Endothelial cell of umbilical vein (primary cell): ENCODE measurements at regions not wholly inside any gene's neighbourhood (a gene's known extent, or its start where the extent isn't known, plus 50 kb on each side); places are given as distances from the start of the nearest gene placed in this dataset.

Experiments used
- BruUV-seq: library from RNA; stranded (reverse); fragments of 400-500 nt; replicated peaks from 2 replicates; lab custom pipeline; 2021; lab: Mats Ljungman, UMichigan
- CTCF ChIA-PET: fragments of 300-600, 350-600 bp; sonication (Branson Sonifier 250); formaldehyde crosslinking; loops from one replicate; lab custom pipeline; 2021; ENCODE audit warnings: antibody characterized with exemption, inconsistent platforms; lab: Charles Lee
- POLR2A ChIA-PET: fragments of 300-600, 350-600 bp; sonication (Branson Sonifier 250); formaldehyde crosslinking; loops from one replicate; lab custom pipeline; 2021; ENCODE audit warnings: antibody characterized with exemption, inconsistent platforms; lab: Charles Lee
- DNase-seq: peaks from one replicate; pipeline ENCODE4 v3.0.0-alpha.2; 2011; ENCODE audit warnings: low read depth, low spot score
- FAIRE-seq: peaks from 2 replicates; lab custom pipeline; 2011; peaks lifted over from hg19 to GRCh38; lab: Jason Lieb, UNC
- H2AFZ ChIP-seq: 2 replicates; pipeline ENCODE4 v1.6.0; 2012; ENCODE audit warnings: low read depth, low read length, control low read depth, inconsistent platforms
- H3K27ac ChIP-seq: 2 replicates; pipeline ENCODE4 v1.5.1; 2011; ENCODE audit warnings: low read depth, mild to moderate bottlenecking, control low read depth, low read length, moderate library complexity; ENCODE audit not compliant: insufficient read depth
- H3K27me3 ChIP-seq, 2 experiments: 2 replicates each; pipeline versions ENCODE4 v1.6.0 to v1.6.1; 2011; ENCODE audit warnings: low read length in 2 of 2, mixed read lengths in 1 of 2; ENCODE audit not compliant: control insufficient read depth in 2 of 2, insufficient read depth in 2 of 2
- H3K36me3 ChIP-seq, 2 experiments: 2 replicates in 1 of 2; 3 replicates in 1 of 2; pipeline ENCODE4 v1.5.1; 2011; ENCODE audit warnings: low read length in 2 of 2, mild to moderate bottlenecking in 1 of 2, moderate library complexity in 1 of 2; ENCODE audit not compliant: control insufficient read depth in 2 of 2, insufficient read depth in 2 of 2; ENCODE audit errors: extremely low read depth in 1 of 2
- H3K4me1 ChIP-seq: 3 replicates; pipeline ENCODE4 v1.5.1; 2011; ENCODE audit warnings: mild to moderate bottlenecking, low read length; ENCODE audit not compliant: control insufficient read depth, insufficient read depth; ENCODE audit errors: extremely low read depth
- H3K4me2 ChIP-seq: 2 replicates; pipeline ENCODE4 v1.6.1; 2011; ENCODE audit warnings: low read length, control low read depth, mixed read lengths; ENCODE audit not compliant: insufficient read depth
- H3K4me3 ChIP-seq, 3 experiments: fragments of 200-600 bp in 1 of 3; sonication (generic), shearing (Covaris generic) in 1 of 3; replicated peaks in 1 of 3; 2 replicates each; pipeline ENCODE4 v1.5.1; 2011 to 2016; ENCODE audit warnings: control low read depth in 3 of 3, low read length in 3 of 3, mild to moderate bottlenecking in 2 of 3, inconsistent platforms in 1 of 3, low read depth in 1 of 3, moderate library complexity in 1 of 3; ENCODE audit not compliant: insufficient read depth in 1 of 3
- H3K79me2 ChIP-seq: 2 replicates; pipeline ENCODE4 v1.6.0; 2012; ENCODE audit warnings: low read length, inconsistent platforms; ENCODE audit not compliant: control insufficient read depth, insufficient read depth
- H3K9ac ChIP-seq: replicated peaks from 2 replicates; pipeline ENCODE3; 2011; ENCODE audit warnings: low read length, control low read depth; ENCODE audit not compliant: insufficient read depth; ENCODE audit errors: extremely low read depth
- H3K9me1 ChIP-seq: replicated peaks from 3 replicates; pipeline ENCODE4 v1.6.0; 2011; ENCODE audit warnings: mild to moderate bottlenecking, low read length; ENCODE audit not compliant: control insufficient read depth, insufficient read depth; ENCODE audit errors: extremely low read depth
- H3K9me3 ChIP-seq: replicated peaks from 2 replicates; pipeline ENCODE4 v1.5.1; 2012; ENCODE audit warnings: low read length, inconsistent platforms; ENCODE audit not compliant: control insufficient read depth, insufficient read depth
- H4K20me1 ChIP-seq: replicated peaks from 2 replicates; pipeline ENCODE3; 2011; ENCODE audit warnings: mild to moderate bottlenecking, low read length; ENCODE audit not compliant: control insufficient read depth, insufficient read depth; ENCODE audit errors: extremely low read depth
- EZH2 ChIP-seq: IDR thresholded peaks from 2 replicates; pipeline ENCODE4 v1.6.1; 2012; ENCODE audit warnings: borderline replicate concordance, low read depth, mild to moderate bottlenecking, moderate library complexity, low read length, inconsistent platforms; ENCODE audit not compliant: severe bottlenecking
- FOS ChIP-seq: IDR thresholded peaks from 2 replicates; pipeline ENCODE4 v1.6.1; 2011; ENCODE audit warnings: mild to moderate bottlenecking, low read length, moderate library complexity, borderline replicate concordance; ENCODE audit not compliant: insufficient read depth
- GATA2 ChIP-seq: IDR thresholded peaks from 2 replicates; pipeline ENCODE4 v1.7.0; 2011; ENCODE audit warnings: low read depth, mild to moderate bottlenecking, moderate library complexity, mixed read lengths, low read length; ENCODE audit not compliant: insufficient read length, insufficient read depth
- JUN ChIP-seq: IDR thresholded peaks from 2 replicates; pipeline ENCODE4 v1.6.1; 2011; ENCODE audit warnings: borderline replicate concordance, low read depth; ENCODE audit not compliant: insufficient read length, insufficient read depth
- MAX ChIP-seq: IDR thresholded peaks from 2 replicates; pipeline ENCODE4 v1.6.1; 2011; ENCODE audit not compliant: insufficient read depth, insufficient read length
- MYC ChIP-seq: IDR thresholded peaks from one replicate; pipeline ENCODE4 v1.6.1; 2011; ENCODE audit warnings: mild to moderate bottlenecking, low read depth, low read length
- POLR2A ChIP-seq: IDR thresholded peaks from 2 replicates; pipeline ENCODE4 v1.6.1; 2012; ENCODE audit warnings: low read depth, mild to moderate bottlenecking, control low read depth, low read length
- POLR2AphosphoS5 ChIP-seq: IDR thresholded peaks from 2 replicates; pipeline ENCODE4 v1.6.1; 2012; ENCODE audit warnings: low read depth, mild to moderate bottlenecking, control low read depth, low read length, moderate library complexity; ENCODE audit not compliant: insufficient read depth
- dilution Hi-C: fragments of 300-500 bp; cut with MboI; formaldehyde crosslinking; loops from one replicate; pipeline ENCODE4 v1.15.0; 2019; ENCODE audit warnings: low sequenced_read_pairs; ENCODE audit not compliant: extremely low pct_ligation_motif_present
- intact Hi-C: fragments of 100-400 bp; cut with micrococcal nuclease; formaldehyde crosslinking; loops from one replicate; pipeline ENCODE4 v1.10.0; 2022
- TF ChIP-seq, protein P1 (sequence below), 2 donors: IDR thresholded peaks; 1 replicate in 1 of 2; 2 replicates in 1 of 2; pipeline ENCODE4 v1.5.1; 2011; ENCODE audit warnings: low read length in 2 of 2, mild to moderate bottlenecking in 2 of 2, moderate library complexity in 2 of 2, control low read depth in 1 of 2, inconsistent platforms in 1 of 2, low read depth in 1 of 2; ENCODE audit not compliant: insufficient read depth in 1 of 2; ENCODE audit errors: extremely low read depth in 1 of 2

DNA sequence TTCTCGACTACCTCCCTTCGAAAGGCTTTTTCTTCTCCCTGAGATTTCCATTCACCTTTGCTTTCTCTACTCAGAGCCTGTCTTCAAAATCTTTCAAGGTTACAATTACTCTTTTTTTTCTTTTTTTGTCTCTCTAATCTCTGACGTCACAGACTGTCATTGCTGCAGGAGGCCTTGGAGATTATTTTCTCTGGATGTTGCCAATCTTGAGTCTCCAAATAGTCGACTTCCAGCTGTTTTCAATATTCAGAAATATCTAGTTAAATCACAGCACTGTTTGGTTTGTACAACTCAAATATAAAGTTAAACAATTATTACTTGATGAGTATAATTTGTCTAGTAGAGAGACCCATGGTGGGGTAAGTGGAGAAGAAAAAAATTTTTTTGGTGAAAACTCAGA lies 359.0 kb upstream of the BOD1L1 start:
- Histone ChIP-seq H3K79me2 (no peaks in the 10 kb centered on the region), H3K4me2 (no peak overlapping the region), H3K27me3 (no peaks in the 10 kb centered on the region), H2AFZ (no peak overlapping the region), H4K20me1 (no peaks in the 10 kb centered on the region), H3K27ac (no peak overlapping the region), H3K9ac (no peak overlapping the region), H3K4me3 (no peak overlapping the region), H3K9me3 (no peaks in the 10 kb centered on the region), H3K36me3 (no peaks in the 10 kb centered on the region), H3K9me1 (no peaks in the 10 kb centered on the region), H3K4me1 (no peaks in the 10 kb centered on the region)
- DNase-seq (no peak), FAIRE-seq (no peak)
- no TSS peak for BruUV-seq
- POLR2A ChIA-PET = no interaction called here
- dilution Hi-C loops = no loop called here
- intact Hi-C loops = no loop called here
- TF ChIP-seq JUN (no peak), POLR2A (no peak), MYC (no peak), EZH2 (no peak), MAX (no peak), POLR2AphosphoS5 (no peak), GATA2 (no peak), FOS (no peak)
- TF ChIP-seq, protein P1, sequence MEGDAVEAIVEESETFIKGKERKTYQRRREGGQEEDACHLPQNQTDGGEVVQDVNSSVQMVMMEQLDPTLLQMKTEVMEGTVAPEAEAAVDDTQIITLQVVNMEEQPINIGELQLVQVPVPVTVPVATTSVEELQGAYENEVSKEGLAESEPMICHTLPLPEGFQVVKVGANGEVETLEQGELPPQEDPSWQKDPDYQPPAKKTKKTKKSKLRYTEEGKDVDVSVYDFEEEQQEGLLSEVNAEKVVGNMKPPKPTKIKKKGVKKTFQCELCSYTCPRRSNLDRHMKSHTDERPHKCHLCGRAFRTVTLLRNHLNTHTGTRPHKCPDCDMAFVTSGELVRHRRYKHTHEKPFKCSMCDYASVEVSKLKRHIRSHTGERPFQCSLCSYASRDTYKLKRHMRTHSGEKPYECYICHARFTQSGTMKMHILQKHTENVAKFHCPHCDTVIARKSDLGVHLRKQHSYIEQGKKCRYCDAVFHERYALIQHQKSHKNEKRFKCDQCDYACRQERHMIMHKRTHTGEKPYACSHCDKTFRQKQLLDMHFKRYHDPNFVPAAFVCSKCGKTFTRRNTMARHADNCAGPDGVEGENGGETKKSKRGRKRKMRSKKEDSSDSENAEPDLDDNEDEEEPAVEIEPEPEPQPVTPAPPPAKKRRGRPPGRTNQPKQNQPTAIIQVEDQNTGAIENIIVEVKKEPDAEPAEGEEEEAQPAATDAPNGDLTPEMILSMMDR (IDR thresholded peaks at IDR 0.05; ENCODE audit: extremely low read depth in 1 of 2, insufficient read depth in 1 of 2, low read depth in 1 of 2, low read length in 2 of 2) = no peak
- CTCF ChIA-PET = no interaction called here
